ENCODE measurements at regions not wholly inside any gene's neighbourhood (a gene's known extent, or its start where the extent isn't known, plus 50 kb on each side); places are given as distances from the start of the nearest gene placed in this dataset.

- no peaks in the 10 kb centered on the region for H3K27me3 Mint-ChIP-seq
- no peaks in the 10 kb centered on the region for H3K36me3 Mint-ChIP-seq
- no peak overlapping the region for H3K27ac Mint-ChIP-seq
- no peak for DNase-seq
- H3K9me3 Mint-ChIP-seq, result peaks cover 5% of the 10 kb centered on the region
- H3K4me1 Mint-ChIP-seq, result peaks cover 9% of the 10 kb centered on the region
- H3K4me3 Mint-ChIP-seq, result no peak overlapping the region
- CTCF ChIA-PET, result no interaction called here
These were observed 612.9 kb upstream of the TBL1XR1 start for GRCh38 chr3:177810162-177810623.

DNA sequence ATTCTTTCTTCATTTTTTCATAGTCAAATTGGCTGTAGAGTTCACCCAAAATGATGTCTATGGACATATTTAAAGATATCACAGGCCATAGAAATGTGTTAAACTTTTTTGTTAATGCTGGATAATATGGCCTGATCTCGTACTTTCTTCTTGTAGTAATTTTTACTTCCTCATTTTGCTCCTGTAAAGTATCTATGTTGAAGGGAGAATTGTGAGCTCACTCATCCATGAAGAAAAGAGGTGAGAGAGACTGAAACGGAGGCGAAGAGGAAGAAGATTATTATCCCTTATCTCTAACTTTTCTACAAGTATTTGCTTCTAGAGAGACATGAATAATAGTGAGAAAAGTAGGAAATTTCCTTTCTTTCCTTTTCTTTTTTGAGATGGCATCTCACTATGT lies 613.8 kb upstream of the TBL1XR1 start:
- Mint-ChIP-seq H3K36me3 (no peaks in the 10 kb centered on the region), H3K9me3 (peaks cover 5% of the 10 kb centered on the region), H3K4me3 (no peak overlapping the region), H3K27me3 (no peaks in the 10 kb centered on the region), H3K4me1 (peaks cover 9% of the 10 kb centered on the region), H3K27ac (no peak overlapping the region)
- CTCF ChIA-PET, result no interaction called here
- no peak for DNase-seq

GRCh38 chr3:177811835-177812234 lies 614.6 kb upstream of the TBL1XR1 start:
- Mint-ChIP-seq H3K4me3 (no peak overlapping the region), H3K36me3 (no peaks in the 10 kb centered on the region), H3K27ac (no peak overlapping the region), H3K4me1 (peaks cover 9% of the 10 kb centered on the region), H3K9me3 (peaks cover 5% of the 10 kb centered on the region), H3K27me3 (no peaks in the 10 kb centered on the region)
- DNase-seq, result no peak
- CTCF ChIA-PET, result no interaction called here

DNA sequence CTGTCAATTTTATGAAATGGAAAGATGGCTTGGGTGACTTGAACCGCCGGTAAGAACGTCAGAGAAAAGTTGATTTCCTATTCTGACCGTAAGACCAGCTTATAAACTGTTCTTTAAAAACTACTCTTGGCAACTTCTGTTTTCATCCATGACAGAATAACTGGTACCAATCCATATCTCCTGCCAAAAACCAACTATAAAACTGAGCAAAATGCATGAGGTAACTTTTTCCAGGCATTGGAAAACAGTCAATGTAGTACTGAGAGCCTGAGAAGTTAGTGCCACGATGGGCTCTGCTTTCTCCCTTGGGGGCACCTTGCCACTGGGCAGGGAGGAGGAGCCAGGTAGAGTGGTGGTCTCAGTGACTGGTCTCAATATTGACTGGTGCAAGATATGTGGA lies 615.2 kb upstream of the TBL1XR1 start:
- no peak overlapping the region for H3K4me3 Mint-ChIP-seq
- H3K9me3 Mint-ChIP-seq, result peaks cover 5% of the 10 kb centered on the region
- DNase-seq, result no peak
- H3K27me3 Mint-ChIP-seq, result no peaks in the 10 kb centered on the region
- CTCF ChIA-PET, result no interaction called here
- no peaks in the 10 kb centered on the region for H3K36me3 Mint-ChIP-seq
- H3K27ac Mint-ChIP-seq, result no peak overlapping the region
- peaks cover 9% of the 10 kb centered on the region for H3K4me1 Mint-ChIP-seq

DNA sequence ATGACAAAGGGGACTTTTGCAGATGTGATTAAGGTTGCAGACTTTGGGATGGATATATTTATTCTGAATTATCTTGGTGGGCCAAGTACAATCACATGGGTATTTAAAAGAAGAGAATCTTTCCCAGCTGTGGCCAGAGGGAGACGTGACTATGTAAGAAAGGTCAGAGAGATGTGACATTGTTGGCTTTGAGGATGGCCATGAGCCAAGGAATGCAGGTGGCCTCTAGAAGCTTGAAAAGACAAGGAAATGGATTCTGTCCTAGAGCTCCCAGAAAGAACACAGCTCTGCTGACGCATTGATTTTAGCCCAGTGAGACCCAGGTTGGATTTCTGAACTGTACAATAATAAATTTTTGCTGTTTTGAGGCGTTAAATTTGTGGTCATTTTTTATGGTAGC lies 616.0 kb upstream of the TBL1XR1 start:
- Mint-ChIP-seq H3K27ac (no peak overlapping the region), H3K4me1 (peaks cover 9% of the 10 kb centered on the region), H3K4me3 (no peak overlapping the region), H3K36me3 (no peaks in the 10 kb centered on the region), H3K27me3 (no peaks in the 10 kb centered on the region), H3K9me3 (no peaks in the 10 kb centered on the region)
- CTCF ChIA-PET, result no interaction called here
- DNase-seq, result no peak

- no peak overlapping the region for H3K4me3 Mint-ChIP-seq
- CTCF ChIA-PET, result no interaction called here
- H3K27me3 Mint-ChIP-seq, result no peaks in the 10 kb centered on the region
- H3K27ac Mint-ChIP-seq, result no peak overlapping the region
- H3K36me3 Mint-ChIP-seq, result no peaks in the 10 kb centered on the region
- DNase-seq, result no peak
- H3K9me3 Mint-ChIP-seq, result no peaks in the 10 kb centered on the region
- peaks cover 4% of the 10 kb centered on the region for H3K4me1 Mint-ChIP-seq
These were observed 619.5 kb upstream of the TBL1XR1 start for GRCh38 chr3:177816667-177817208.

DNA sequence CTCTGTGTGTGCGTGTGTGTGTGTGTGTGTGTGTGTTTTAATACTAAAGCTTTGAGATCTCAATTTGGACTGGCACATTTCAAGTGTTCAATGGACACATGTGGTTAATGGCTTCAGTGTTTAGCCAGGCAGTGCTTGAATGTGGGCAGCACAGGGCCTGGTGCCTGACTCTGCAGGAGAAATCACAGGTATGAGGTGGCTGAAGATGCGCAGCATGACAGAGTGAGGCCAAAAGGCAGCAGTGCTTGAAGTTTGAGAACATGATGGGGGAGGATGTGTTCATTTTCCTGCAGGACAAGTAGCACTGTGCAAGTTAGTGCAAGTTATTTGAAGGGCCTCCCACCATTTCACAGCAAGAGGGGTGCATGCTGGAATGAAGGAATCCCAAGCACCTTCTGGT lies 620.5 kb upstream of the TBL1XR1 start:
- Mint-ChIP-seq H3K27ac (no peak overlapping the region), H3K4me1 (peaks cover 4% of the 10 kb centered on the region)

DNA sequence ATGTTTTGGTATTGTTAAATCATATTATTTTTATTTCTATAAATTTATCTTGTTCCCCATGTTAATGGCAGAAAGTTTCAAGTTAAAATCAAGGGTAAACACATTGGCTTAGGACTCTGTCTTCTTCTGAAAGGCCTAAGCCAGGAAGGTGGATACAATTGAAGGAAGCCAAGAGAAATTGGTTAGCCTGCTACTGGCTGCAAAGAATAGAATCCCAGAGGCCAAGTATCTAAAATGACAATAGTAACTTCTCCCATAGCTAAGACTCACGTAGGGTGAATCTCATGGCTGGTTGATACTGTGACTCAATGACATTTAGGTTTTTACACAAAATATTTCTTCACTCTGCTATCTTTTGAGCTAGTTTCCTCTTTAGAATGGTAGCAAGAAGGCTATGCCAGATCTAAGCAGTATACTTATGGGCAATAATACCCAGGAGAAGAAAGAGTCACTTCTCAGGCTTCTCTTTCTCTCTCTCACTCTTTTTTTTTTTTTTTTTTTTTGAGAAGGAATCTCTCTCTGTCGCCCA lies 621.5 kb upstream of the TBL1XR1 start:
- no peak for DNase-seq
- Mint-ChIP-seq H3K4me3 (no peak overlapping the region), H3K9me3 (no peaks in the 10 kb centered on the region), H3K36me3 (no peaks in the 10 kb centered on the region), H3K27ac (no peak overlapping the region), H3K27me3 (no peaks in the 10 kb centered on the region), H3K4me1 (peaks cover 4% of the 10 kb centered on the region)
- CTCF ChIA-PET, result no interaction called here

More for the DNA sequence above, 620.5 kb upstream of the TBL1XR1 start:
- DNase-seq, result no peak
- Mint-ChIP-seq H3K4me3 (no peak overlapping the region), H3K9me3 (no peaks in the 10 kb centered on the region), H3K27me3 (no peaks in the 10 kb centered on the region), H3K36me3 (no peaks in the 10 kb centered on the region)
- CTCF ChIA-PET, result no interaction called here

GRCh38 chr3:177820683-177821316 lies 623.5 kb upstream of the TBL1XR1 start:
- DNase-seq, result no peak
- H3K4me3 Mint-ChIP-seq, result no peak overlapping the region
- H3K27me3 Mint-ChIP-seq, result no peaks in the 10 kb centered on the region
- no peaks in the 10 kb centered on the region for H3K9me3 Mint-ChIP-seq
- peaks cover 4% of the 10 kb centered on the region for H3K4me1 Mint-ChIP-seq
- CTCF ChIA-PET, result no interaction called here
- H3K27ac Mint-ChIP-seq, result no peak overlapping the region
- no peaks in the 10 kb centered on the region for H3K36me3 Mint-ChIP-seq

DNA sequence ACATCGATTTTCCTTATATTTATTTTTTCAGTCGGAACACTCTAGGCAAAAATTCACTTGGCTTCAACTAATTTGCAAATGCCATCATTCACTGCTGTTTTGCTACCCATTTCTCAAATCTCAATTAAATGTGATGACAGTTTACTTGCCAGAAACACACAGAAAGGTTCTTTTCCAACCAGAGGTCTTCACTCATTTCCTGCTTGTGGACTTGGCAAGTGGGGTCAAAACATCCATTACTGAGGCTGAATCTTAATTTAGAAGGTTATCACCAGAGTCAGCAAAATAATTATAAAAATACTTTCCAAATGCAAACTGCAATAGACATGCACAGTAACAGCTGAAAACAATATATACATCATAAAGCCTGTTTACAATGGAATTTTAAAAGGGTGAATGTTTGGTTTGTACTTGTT lies 625.4 kb upstream of the TBL1XR1 start:
- Mint-ChIP-seq H3K4me1 (peaks cover 4% of the 10 kb centered on the region), H3K27me3 (no peaks in the 10 kb centered on the region)
- CTCF ChIA-PET, result no interaction called here

GRCh38 chr3:177823701-177824189 lies 626.5 kb upstream of the TBL1XR1 start:
- H3K9me3 Mint-ChIP-seq, result no peaks in the 10 kb centered on the region
- H3K36me3 Mint-ChIP-seq, result no peaks in the 10 kb centered on the region
- no peaks in the 10 kb centered on the region for H3K27me3 Mint-ChIP-seq
- no peak overlapping the region for H3K4me3 Mint-ChIP-seq
- no peak overlapping the region for H3K27ac Mint-ChIP-seq
- peaks cover 4% of the 10 kb centered on the region for H3K4me1 Mint-ChIP-seq
- DNase-seq, result no peak
- CTCF ChIA-PET, result no interaction called here

More for the DNA sequence above, 625.4 kb upstream of the TBL1XR1 start:
- no peak overlapping the region for H3K27ac Mint-ChIP-seq
- DNase-seq, result no peak
- H3K9me3 Mint-ChIP-seq, result no peaks in the 10 kb centered on the region
- no peak overlapping the region for H3K4me3 Mint-ChIP-seq
- no peaks in the 10 kb centered on the region for H3K36me3 Mint-ChIP-seq

DNA sequence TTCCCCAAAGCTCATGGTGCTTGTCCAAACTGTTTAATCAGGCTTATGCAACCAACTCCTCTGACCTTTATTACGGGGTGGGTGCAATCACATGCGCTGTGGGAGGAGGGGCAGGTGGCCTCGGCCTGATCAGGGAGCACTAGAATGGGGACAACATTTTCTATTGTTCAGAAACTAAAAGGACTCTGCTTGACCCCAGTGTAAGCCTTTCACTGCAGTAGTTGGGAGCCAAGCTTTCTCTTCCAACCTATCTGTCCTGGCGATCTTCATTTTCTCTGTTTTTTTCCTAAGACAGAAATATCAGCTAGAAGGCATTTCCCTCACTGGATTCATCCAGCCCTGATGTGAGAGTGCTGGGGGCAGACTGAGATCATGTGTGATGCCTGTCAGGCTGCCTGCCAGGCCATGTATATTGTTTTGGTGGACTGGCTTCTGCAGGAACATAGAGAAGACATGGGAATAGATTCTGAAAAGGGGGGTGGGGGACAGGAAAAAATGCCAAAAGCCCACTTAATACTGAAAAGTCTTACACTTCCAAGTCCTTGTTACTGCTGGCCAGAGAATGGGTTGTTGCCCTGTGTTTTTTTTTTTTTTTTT lies 627.0 kb upstream of the TBL1XR1 start:
- H3K4me1 Mint-ChIP-seq, result peaks cover 4% of the 10 kb centered on the region
- no peaks in the 10 kb centered on the region for H3K27me3 Mint-ChIP-seq
- CTCF ChIA-PET, result no interaction called here
- H3K36me3 Mint-ChIP-seq, result no peaks in the 10 kb centered on the region
- DNase-seq, result no peak
- H3K9me3 Mint-ChIP-seq, result no peaks in the 10 kb centered on the region
- H3K4me3 Mint-ChIP-seq, result no peak overlapping the region
- no peak overlapping the region for H3K27ac Mint-ChIP-seq

DNA sequence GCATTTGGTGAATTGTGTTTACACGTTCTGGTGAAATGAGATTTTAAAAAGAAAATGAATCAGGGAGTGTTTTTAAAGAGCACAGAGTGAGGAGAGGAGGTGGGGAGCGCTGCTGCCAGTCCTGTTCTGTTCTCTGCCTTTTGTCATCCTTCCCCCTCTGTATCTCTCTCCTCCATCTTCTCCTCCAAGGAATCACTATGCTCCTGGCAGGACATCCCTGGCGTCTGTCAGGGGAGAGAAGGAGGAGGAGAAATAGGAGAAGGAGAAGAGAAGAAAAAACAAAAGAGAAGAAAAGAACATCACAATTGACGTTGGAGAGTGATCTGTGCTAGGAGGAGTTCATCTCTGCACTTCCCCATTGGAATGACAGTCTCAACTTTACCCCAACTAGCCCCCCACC lies 627.6 kb upstream of the TBL1XR1 start:
- DNase-seq, result no peak
- Mint-ChIP-seq H3K27ac (no peak overlapping the region), H3K27me3 (no peaks in the 10 kb centered on the region), H3K4me3 (no peak overlapping the region), H3K9me3 (no peaks in the 10 kb centered on the region), H3K36me3 (no peaks in the 10 kb centered on the region), H3K4me1 (peaks cover 4% of the 10 kb centered on the region)
- CTCF ChIA-PET, result no interaction called here

GRCh38 chr3:177826253-177826652 lies 629.0 kb upstream of the TBL1XR1 start:
- H3K4me3 Mint-ChIP-seq, result no peak overlapping the region
- no peaks in the 10 kb centered on the region for H3K4me1 Mint-ChIP-seq
- CTCF ChIA-PET, result no interaction called here
- no peaks in the 10 kb centered on the region for H3K27me3 Mint-ChIP-seq
- H3K9me3 Mint-ChIP-seq, result no peaks in the 10 kb centered on the region
- H3K27ac Mint-ChIP-seq, result no peak overlapping the region
- no peaks in the 10 kb centered on the region for H3K36me3 Mint-ChIP-seq
- DNase-seq, result no peak
